Suprapubic skin (tissue), 4 donors: ENCODE measurements at regions not wholly inside any gene's neighbourhood (a gene's known extent, or its start where the extent isn't known, plus 50 kb on each side); places are given as distances from the start of the nearest gene placed in this dataset.

Experiments used
- DNase-seq, 2 donors: peaks; one replicate each; pipeline ENCODE4 v3.0.0-alpha.2; 2019; ENCODE audit warnings: low spot score in 2 of 2
- H3K27ac ChIP-seq: fragments of 200-600 bp; sonication (generic); one replicate; pipeline ENCODE4 v1.5.1; 2019
- H3K27me3 ChIP-seq: fragments of 200-600 bp; sonication (generic); one replicate; pipeline ENCODE4 v1.5.1; 2019
- H3K36me3 ChIP-seq: fragments of 200-600 bp; sonication (generic); one replicate; pipeline ENCODE4 v1.5.1; 2019
- H3K4me1 ChIP-seq: fragments of 200-600 bp; sonication (generic); one replicate; pipeline ENCODE4 v1.5.1; 2019
- H3K4me3 ChIP-seq: fragments of 200-600 bp; sonication (generic); one replicate; pipeline ENCODE4 v1.5.1; 2019; ENCODE audit warnings: mild to moderate bottlenecking
- H3K9me3 ChIP-seq: fragments of 200-600 bp; sonication (generic); one replicate; pipeline ENCODE4 v1.5.1; 2019
- CTCF ChIP-seq, 2 donors: fragments of 200-600 bp in 1 of 2; fragments of 450-650 bp in 1 of 2; sonication (generic) in 1 of 2; IDR thresholded peaks; one replicate each; pipeline ENCODE4 v1.5.1; 2016 to 2019; ENCODE audit warnings: antibody characterized with exemption in 2 of 2, mild to moderate bottlenecking in 1 of 2, moderate library complexity in 1 of 2
- EP300 ChIP-seq: sonication (generic); formaldehyde crosslinking; IDR thresholded peaks from one replicate; pipeline ENCODE4 v1.6.1; 2017; ENCODE audit warnings: antibody characterized with exemption
- POLR2A ChIP-seq, 2 donors: fragments of 450-650 bp; IDR thresholded peaks; one replicate each; pipeline ENCODE4 v1.6.1; 2017; ENCODE audit warnings: antibody characterized with exemption in 2 of 2, mild to moderate bottlenecking in 2 of 2, moderate library complexity in 2 of 2
- POLR2AphosphoS5 ChIP-seq, 3 donors: sonication (generic); formaldehyde crosslinking; IDR thresholded peaks; one replicate each; pipeline ENCODE4 v1.6.1; 2017; ENCODE audit warnings: antibody characterized with exemption in 3 of 3
- WGBS: methylation state at CpG from one replicate; pipeline ENCODE4 v1.1.5; 2018; 5-methylcytosine and 5-hydroxymethylcytosine counted together

DNA sequence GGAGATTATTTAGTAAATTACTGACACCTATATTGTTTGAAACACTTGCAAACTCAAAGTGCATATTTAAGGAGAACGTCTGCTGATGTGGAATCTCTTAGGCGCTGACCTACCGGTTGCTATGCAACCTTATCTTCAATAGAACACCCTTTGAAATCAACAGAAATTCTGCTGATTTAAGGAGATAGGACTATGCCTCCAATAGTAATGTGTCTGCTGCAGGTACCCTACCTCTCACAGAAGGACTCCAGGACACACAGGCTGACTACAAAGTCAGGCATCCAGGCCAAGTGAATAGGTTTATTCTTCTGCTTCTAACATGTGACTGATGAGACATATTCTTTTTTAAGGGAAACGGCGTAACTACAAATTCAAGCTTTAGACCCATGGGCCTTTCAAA lies 311.7 kb downstream of the CBLN4 start:
- no peaks in the 10 kb centered on the region for H3K4me1 ChIP-seq
- no peaks in the 10 kb centered on the region for H3K27me3 ChIP-seq
- no peak overlapping the region for H3K4me3 ChIP-seq
- 61% methylated on average over 5 of the region's 5 CpGs for WGBS
- no peaks in the 10 kb centered on the region for H3K36me3 ChIP-seq
- no peak for DNase-seq
- no peaks in the 10 kb centered on the region for H3K9me3 ChIP-seq
- no peak for TF ChIP-seq POLR2AphosphoS5 (IDR thresholded peaks at IDR 0.05)
- TF ChIP-seq CTCF (IDR thresholded peaks at IDR 0.05) = no peak
- TF ChIP-seq POLR2A (IDR thresholded peaks at IDR 0.05) = no peak
- no peak for TF ChIP-seq EP300
- H3K27ac ChIP-seq = no peak overlapping the region

- no peak for TF ChIP-seq POLR2A (IDR thresholded peaks at IDR 0.05)
- no peak for TF ChIP-seq POLR2AphosphoS5 (IDR thresholded peaks at IDR 0.05)
- no peak for TF ChIP-seq EP300
- no peak for TF ChIP-seq CTCF (IDR thresholded peaks at IDR 0.05)
- no peaks in the 10 kb centered on the region for H3K9me3 ChIP-seq
- H3K36me3 ChIP-seq = no peaks in the 10 kb centered on the region
- 83% methylated on average over 8 of the region's 8 CpGs for WGBS
- DNase-seq = no peak
- H3K4me3 ChIP-seq = no peak overlapping the region
- H3K27ac ChIP-seq = no peak overlapping the region
- H3K4me1 ChIP-seq = no peaks in the 10 kb centered on the region
- H3K27me3 ChIP-seq = no peaks in the 10 kb centered on the region
Measured at GRCh38 chr20:55685841-55686240, 319.5 kb downstream of the CBLN4 start.

DNA sequence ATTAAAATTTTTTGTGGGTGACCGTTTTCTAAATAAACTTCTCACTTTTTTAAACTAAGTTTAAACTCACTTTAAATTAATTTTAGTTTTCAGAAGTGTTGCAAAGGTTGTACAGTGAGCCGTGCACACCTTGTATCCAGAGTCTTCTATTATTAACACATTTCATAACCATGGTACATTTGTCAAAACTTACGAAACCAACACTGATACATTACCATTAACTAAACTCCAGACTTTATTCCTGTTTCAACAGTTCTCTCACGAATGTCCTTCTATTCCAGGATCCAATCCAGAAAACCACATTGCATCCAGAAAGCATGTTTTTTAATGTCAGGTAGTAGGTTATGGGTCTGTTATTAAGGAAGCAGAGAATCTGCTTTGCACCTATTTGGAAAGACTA lies 319.9 kb downstream of the CBLN4 start:
- Histone ChIP-seq H3K36me3 (no peaks in the 10 kb centered on the region), H3K4me1 (no peaks in the 10 kb centered on the region), H3K9me3 (no peaks in the 10 kb centered on the region), H3K27ac (no peak overlapping the region), H3K27me3 (no peaks in the 10 kb centered on the region), H3K4me3 (no peak overlapping the region)
- DNase-seq = no peak
- WGBS = 82% methylated on average over 4 of the region's 4 CpGs
- TF ChIP-seq POLR2AphosphoS5 (IDR thresholded peaks at IDR 0.05) = no peak
- TF ChIP-seq CTCF (IDR thresholded peaks at IDR 0.05) = no peak
- TF ChIP-seq EP300 = no peak
- TF ChIP-seq POLR2A (IDR thresholded peaks at IDR 0.05) = no peak

- DNase-seq = no peak
- Histone ChIP-seq H3K4me3 (no peak overlapping the region), H3K27me3 (no peaks in the 10 kb centered on the region), H3K9me3 (no peaks in the 10 kb centered on the region), H3K4me1 (no peaks in the 10 kb centered on the region), H3K36me3 (no peaks in the 10 kb centered on the region), H3K27ac (no peak overlapping the region)
- TF ChIP-seq CTCF (IDR thresholded peaks at IDR 0.05) (no peak), POLR2A (IDR thresholded peaks at IDR 0.05) (no peak), EP300 (no peak), POLR2AphosphoS5 (IDR thresholded peaks at IDR 0.05) (no peak)
- 55% methylated on average over 4 of the region's 4 CpGs for WGBS
Measured at GRCh38 chr20:55684578-55684977, 320.7 kb downstream of the CBLN4 start.

DNA sequence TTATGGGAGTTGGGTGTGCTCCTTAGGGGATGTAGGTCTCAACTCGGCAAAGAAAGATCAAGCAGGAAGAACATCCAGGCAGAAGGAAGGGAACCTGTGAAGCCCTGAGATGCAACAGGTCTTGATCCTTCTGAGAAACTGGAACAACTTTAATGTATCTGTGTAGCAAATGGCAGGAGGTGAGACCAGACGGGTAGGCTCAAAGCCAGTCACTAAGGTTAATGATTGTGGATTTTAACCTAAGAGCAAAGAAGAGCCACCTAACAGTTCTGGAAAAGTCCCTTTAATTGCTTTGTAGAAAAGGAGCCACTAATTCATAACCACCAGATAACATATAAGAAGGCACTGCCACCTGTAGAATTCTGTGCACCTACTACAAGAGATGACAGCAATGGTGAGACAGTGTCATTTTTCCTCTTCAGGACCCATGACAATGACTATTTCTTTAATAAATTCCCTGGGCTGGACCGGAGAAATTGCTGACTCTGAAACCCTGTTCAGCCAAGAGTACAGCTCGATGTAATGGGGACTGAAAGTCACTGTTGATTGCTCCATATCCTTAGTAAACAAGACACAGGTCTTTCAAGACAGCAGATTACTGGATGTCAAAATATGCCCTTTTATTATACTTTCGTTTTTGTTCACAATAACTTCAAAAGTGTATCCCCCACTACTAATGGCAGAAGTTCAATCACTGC lies 326.2 kb downstream of the CBLN4 start:
- no peaks in the 10 kb centered on the region for H3K4me1 ChIP-seq
- no peaks in the 10 kb centered on the region for H3K36me3 ChIP-seq
- H3K4me3 ChIP-seq = no peak overlapping the region
- DNase-seq = no peak
- no peaks in the 10 kb centered on the region for H3K27me3 ChIP-seq
- H3K27ac ChIP-seq = no peak overlapping the region
- no peaks in the 10 kb centered on the region for H3K9me3 ChIP-seq
- WGBS = 82% methylated on average over 5 of the region's 5 CpGs
- TF ChIP-seq POLR2AphosphoS5 (IDR thresholded peaks at IDR 0.05) = no peak
- TF ChIP-seq EP300 = no peak

DNA sequence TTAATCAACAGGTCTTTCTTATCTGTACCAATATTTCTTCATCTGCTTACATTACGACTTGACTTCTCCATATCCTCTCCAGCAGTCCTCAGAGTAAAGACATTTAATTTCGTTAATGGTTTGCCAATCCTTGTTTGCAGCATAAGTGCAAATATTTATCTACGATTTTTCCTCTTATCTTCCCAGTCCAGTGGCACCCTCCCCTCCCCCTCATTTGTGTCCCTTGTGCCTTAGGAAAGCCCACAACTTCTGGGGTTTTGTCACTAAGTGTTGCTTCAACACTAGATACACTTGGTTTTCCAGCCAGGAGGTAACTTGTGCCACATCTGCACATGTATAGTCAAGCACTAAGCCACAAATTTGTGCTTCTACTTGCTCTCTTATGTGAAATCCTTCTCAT lies 327.2 kb downstream of the CBLN4 start:
- Histone ChIP-seq H3K4me1 (no peaks in the 10 kb centered on the region), H3K4me3 (no peak overlapping the region), H3K27ac (no peak overlapping the region), H3K36me3 (no peaks in the 10 kb centered on the region), H3K27me3 (no peaks in the 10 kb centered on the region), H3K9me3 (no peaks in the 10 kb centered on the region)
- TF ChIP-seq POLR2AphosphoS5 (IDR thresholded peaks at IDR 0.05) (no peak), POLR2A (IDR thresholded peaks at IDR 0.05) (no peak), EP300 (no peak), CTCF (IDR thresholded peaks at IDR 0.05) (no peak)
- 84% methylated on average over 3 of the region's 3 CpGs for WGBS
- DNase-seq = no peak
